Pancreas (tissue), 10 donors: ENCODE measurements at regions not wholly inside any gene's neighbourhood (a gene's known extent, or its start where the extent isn't known, plus 50 kb on each side); places are given as distances from the start of the nearest gene placed in this dataset.

ENCODE experiments used
- ATAC-seq, 4 donors: fragments of 200-7000 bp; cut with Tn5 transposase; one replicate each; pipeline versions ENCODE4 v1.8.0 to v1.9.1; 2020; ENCODE audit warnings: mild to moderate bottlenecking in 4 of 4, moderate library complexity in 4 of 4
- DNase-seq, 6 donors: peaks; one replicate each; pipeline ENCODE4 v3.0.0-alpha.2; 2020
- FAIRE-seq: peaks from 2 replicates; lab custom pipeline; 2012; peaks lifted over from hg19 to GRCh38; lab: Jason Lieb, UNC
- H3K27ac ChIP-seq, 4 donors: fragments of 200-600 bp; sonication (generic); 1 replicate in 3 of 4; 2 replicates in 1 of 4; pipeline versions ENCODE4 v1.5.0 to v1.8.0; 2020
- H3K27me3 ChIP-seq, 4 donors: fragments of 200-600 bp; one replicate each; pipeline ENCODE4 v1.8.0; 2021
- H3K36me3 ChIP-seq, 3 donors: fragments of 200-600 bp; sonication (generic) in 1 of 3; one replicate each; pipeline versions ENCODE4 v1.5.0 to v1.8.0; 2020 to 2021
- H3K4me1 ChIP-seq, 3 donors: fragments of 200-600 bp; one replicate each; pipeline ENCODE4 v1.8.0; 2021
- H3K4me3 ChIP-seq, 4 donors: fragments of 200-600 bp; sonication (generic) in 2 of 4; one replicate each; pipeline versions ENCODE4 v1.5.0 to v1.8.0; 2020 to 2021
- H3K9me3 ChIP-seq, 4 donors: fragments of 200-600 bp; one replicate each; pipeline ENCODE4 v1.8.0; 2021
- CTCF ChIP-seq, 4 donors: fragments of 200-600 bp; sonication (generic) in 3 of 4; IDR thresholded peaks; one replicate each; pipeline versions ENCODE4 v1.5.0 to v1.8.0; 2021; ENCODE audit warnings: antibody characterized with exemption in 4 of 4
- WGBS, 2 donors: extraction: QIAGEN DNeasy Blood & Tissue Kit; methylation state at CpG; one replicate each; pipeline ENCODE4 v1.1.7; 2013; 5-methylcytosine and 5-hydroxymethylcytosine counted together
- intact Hi-C, 3 donors: fragments of 100-400 bp; cut with DNase I; formaldehyde crosslinking; loops; one replicate each; pipeline versions ENCODE4 v1.11.1 to v1.14.2; 2022
- donor health status: healthy with polysubstance abuse.
- donor health status: DM: no; HTN: no; CAD: no; lungs with moderate emphysema.
- donor health status: DM: no; HTN: no; CAD: no.
- donor health status: control.
- donor health status: control.
- donor health status: Bipolar disorder and iron deficiency.
- donor health status: DM: yes; HTN: yes; CAD: no.
- donor health status: DM: no; HTN: no; CAD: no.
- donor health status: DM: no; HTN: no; CAD: no.
- donor health status: DM: yes; HTN: yes; CAD: no.

- intact Hi-C loops: no loop called here
- H3K4me3 ChIP-seq: no peak overlapping the region
- WGBS, 2 donors: 89 to 91% methylated on average over 3 of the region's 3 CpGs
- H3K9me3 ChIP-seq: no peaks in the 10 kb centered on the region
- FAIRE-seq (no peak), DNase-seq (no peak), ATAC-seq (no peak)
- TF ChIP-seq CTCF (IDR thresholded peaks at IDR 0.05): no peak
- H3K27ac ChIP-seq: no peak overlapping the region
- H3K36me3 ChIP-seq: no peaks in the 10 kb centered on the region
- no peaks in the 10 kb centered on the region for H3K27me3 ChIP-seq
- no peaks in the 10 kb centered on the region for H3K4me1 ChIP-seq
Observed at GRCh38 chr12:98431089-98431488, 84.3 kb upstream of the TMPO start.

- intact Hi-C loops: no loop called here
- WGBS, 2 donors: 89 to 94% methylated on average over 4 of the region's 4 CpGs
- H3K9me3 ChIP-seq: no peaks in the 10 kb centered on the region
- DNase-seq: no peak
- no peak for TF ChIP-seq CTCF (IDR thresholded peaks at IDR 0.05)
- no peak overlapping the region for H3K27ac ChIP-seq
- no peak for ATAC-seq
- H3K4me3 ChIP-seq: no peak overlapping the region
- H3K27me3 ChIP-seq: no peaks in the 10 kb centered on the region
- H3K4me1 ChIP-seq: peaks cover 0 to 11% (median 11%) of the 10 kb centered on the region in 3 donors
- H3K36me3 ChIP-seq: no peaks in the 10 kb centered on the region
- no peak for FAIRE-seq
Observed at GRCh38 chr12:98437166-98437565, 78.2 kb upstream of the TMPO start.

GRCh38 chr12:98437806-98438595, 77.4 kb upstream of the TMPO start:
- FAIRE-seq (no peak), DNase-seq (no peak), ATAC-seq (no peak)
- no peak for TF ChIP-seq CTCF (IDR thresholded peaks at IDR 0.05)
- H3K4me3 ChIP-seq: no peak overlapping the region
- no peaks in the 10 kb centered on the region for H3K36me3 ChIP-seq
- no peak overlapping the region for H3K27ac ChIP-seq
- H3K9me3 ChIP-seq: no peaks in the 10 kb centered on the region
- peaks cover 0 to 11% (median 11%) of the 10 kb centered on the region in 3 donors for H3K4me1 ChIP-seq
- 63 to 69% methylated on average over 1 of the region's 1 CpG for WGBS, 2 donors
- intact Hi-C loops: no loop called here
- H3K27me3 ChIP-seq: no peaks in the 10 kb centered on the region

DNA sequence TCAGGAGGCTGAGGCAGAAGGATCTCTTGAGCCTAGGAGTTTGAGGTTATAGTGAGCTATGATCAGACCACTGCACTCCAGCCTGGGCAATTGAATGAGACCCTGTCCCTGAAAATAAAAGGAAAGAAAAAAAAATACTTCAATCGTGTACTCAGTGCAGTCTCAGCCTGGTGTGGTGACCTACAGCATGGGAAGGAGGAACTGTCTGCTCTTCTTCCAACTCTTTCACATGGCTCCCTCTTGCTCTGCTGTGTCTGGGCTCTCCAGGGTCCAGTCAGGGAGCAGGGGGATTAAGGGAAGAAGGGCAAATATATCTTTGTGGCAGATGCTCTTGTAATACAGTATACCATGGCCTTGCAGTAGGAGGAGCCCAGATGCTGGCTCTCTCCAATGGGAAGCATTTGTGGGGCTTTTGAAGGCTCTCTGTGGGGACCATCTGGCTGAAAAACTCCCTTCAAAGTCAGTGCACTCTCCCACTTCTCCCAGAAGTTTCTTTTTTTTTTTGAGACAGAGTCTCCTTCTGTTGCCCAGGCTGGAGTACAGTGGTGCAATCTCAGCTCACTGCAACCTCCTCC, 76.6 kb upstream of the TMPO start:
- 42 to 69% methylated on average over 1 of the region's 1 CpG for WGBS, 2 donors
- H3K36me3 ChIP-seq: no peaks in the 10 kb centered on the region
- no peak for DNase-seq
- no peak for FAIRE-seq
- no peak for TF ChIP-seq CTCF (IDR thresholded peaks at IDR 0.05)
- peak in 2 of 4 donors; percentile 15 to 27 for ATAC-seq
- peaks cover 0 to 11% (median 11%) of the 10 kb centered on the region in 3 donors for H3K4me1 ChIP-seq
- intact Hi-C loops: no loop called here
- H3K27me3 ChIP-seq: no peaks in the 10 kb centered on the region
- H3K27ac ChIP-seq: peak overlapping the region in 2 of 4 donors; percentile 70 to 75
- H3K9me3 ChIP-seq: no peaks in the 10 kb centered on the region
- H3K4me3 ChIP-seq: no peak overlapping the region

DNA sequence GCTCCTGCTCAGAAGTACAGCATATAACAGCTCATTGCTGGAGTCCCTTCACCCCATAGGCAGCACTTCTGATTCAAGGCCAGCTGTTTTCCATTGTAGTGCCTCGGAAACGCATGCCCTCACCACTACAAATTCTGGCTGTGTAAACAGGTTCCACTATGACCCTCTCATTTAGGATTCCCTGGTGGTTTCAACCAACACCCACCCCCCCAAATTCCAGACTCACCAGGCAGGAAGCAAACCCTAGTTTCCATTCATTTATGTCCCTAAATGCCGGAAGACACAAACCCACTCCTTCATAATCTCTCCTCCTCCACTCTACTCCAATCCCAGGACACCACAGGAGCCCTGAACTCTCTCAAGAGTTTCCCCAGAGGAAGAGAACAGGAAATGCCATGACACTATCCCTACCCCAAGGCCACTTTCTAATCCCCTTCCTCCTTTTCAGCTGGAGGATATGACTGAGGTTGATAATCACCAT, 75.9 kb upstream of the TMPO start:
- Histone ChIP-seq H3K4me3 (no peak overlapping the region), H3K27me3 (no peaks in the 10 kb centered on the region), H3K9me3 (no peaks in the 10 kb centered on the region), H3K4me1 (peaks cover 0 to 11% (median 11%) of the 10 kb centered on the region in 3 donors), H3K27ac (peak overlapping the region; percentile 55 to 75 (median 63)), H3K36me3 (no peaks in the 10 kb centered on the region)
- 46 to 48% methylated on average over 3 of the region's 3 CpGs for WGBS, 2 donors
- DNase-seq: no peak
- no peak for TF ChIP-seq CTCF (IDR thresholded peaks at IDR 0.05)
- no peak for FAIRE-seq
- intact Hi-C loops: no loop called here
- peak; percentile 47 to 74 (median 67) for ATAC-seq
